Urinary bladder (tissue), 3 donors: ENCODE measurements at regions not wholly inside any gene's neighbourhood (a gene's known extent, or its start where the extent isn't known, plus 50 kb on each side); places are given as distances from the start of the nearest gene placed in this dataset.

Experiments used
- DNase-seq: peaks from one replicate; pipeline ENCODE4 v3.0.0-alpha.2; 2015; ENCODE audit errors: extremely low spot score
- H3K27ac ChIP-seq: one replicate; pipeline ENCODE4 v1.5.1; 2013; ENCODE audit warnings: low read depth, mild to moderate bottlenecking, moderate library complexity
- H3K36me3 ChIP-seq: one replicate; pipeline ENCODE4 v1.6.1; 2013; ENCODE audit warnings: mild to moderate bottlenecking, moderate library complexity; ENCODE audit not compliant: insufficient read depth
- H3K4me1 ChIP-seq: one replicate; pipeline ENCODE4 v1.6.1; 2013; ENCODE audit warnings: mild to moderate bottlenecking, moderate library complexity; ENCODE audit not compliant: insufficient read depth
- H3K4me3 ChIP-seq: one replicate; pipeline ENCODE4 v1.5.1; 2013; ENCODE audit warnings: low read depth, low read length
- WGBS: extraction: QIAGEN DNeasy Blood & Tissue Kit; methylation state at CpG from one replicate; pipeline ENCODE4 v1.1.7; 2013; 5-methylcytosine and 5-hydroxymethylcytosine counted together
- donor health status: healthy with polysubstance abuse.
- donor health status: healthy.

DNA sequence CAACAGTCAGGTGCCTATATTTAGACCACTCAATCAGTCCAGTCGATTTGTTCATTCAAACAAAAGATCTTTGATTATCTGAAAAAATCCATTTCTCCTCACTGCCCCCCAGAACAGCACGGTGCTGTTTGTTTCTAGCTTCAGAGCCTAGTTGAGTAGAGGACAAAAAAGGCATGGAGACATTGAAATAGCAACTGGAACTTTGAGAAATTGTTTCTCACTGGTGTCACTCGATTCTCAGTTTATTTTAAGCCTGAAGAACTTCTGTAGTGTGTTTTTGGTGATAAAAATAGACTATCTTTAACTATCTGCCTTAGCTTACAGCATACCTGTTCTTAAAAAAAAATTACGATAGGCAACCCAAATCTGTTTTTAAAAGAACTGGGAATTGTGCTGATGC, 67.1 kb downstream of the ARHGAP35 start:
- Histone ChIP-seq H3K27ac (no peak overlapping the region), H3K4me3 (no peak overlapping the region), H3K36me3 (no peaks in the 10 kb centered on the region), H3K4me1 (no peaks in the 10 kb centered on the region)
- no peak for DNase-seq
- 44% methylated on average over 4 of the region's 4 CpGs for WGBS

DNA sequence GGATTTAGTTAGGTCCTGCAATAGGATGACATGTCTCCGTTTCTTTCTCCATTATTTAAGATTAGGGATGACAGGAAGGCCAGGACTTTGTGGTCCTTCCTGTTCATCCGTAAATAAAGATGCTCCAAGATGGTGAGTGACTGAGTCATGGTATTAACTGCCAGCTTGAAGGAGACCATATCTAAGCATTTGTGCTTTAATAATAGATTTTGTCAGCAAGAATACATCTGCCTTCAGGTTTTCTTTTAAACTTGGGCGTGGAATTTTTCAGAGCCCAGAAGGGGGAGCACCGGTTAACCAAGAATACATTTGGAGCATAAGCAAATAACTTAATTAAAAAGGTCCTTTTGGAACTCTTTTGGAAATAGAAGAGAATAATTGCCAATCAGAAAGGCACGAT, 68.2 kb downstream of the ARHGAP35 start:
- Histone ChIP-seq H3K4me1 (no peaks in the 10 kb centered on the region), H3K4me3 (no peak overlapping the region), H3K36me3 (no peaks in the 10 kb centered on the region), H3K27ac (no peak overlapping the region)
- DNase-seq, result no peak
- WGBS, result 83% methylated on average over 5 of the region's 5 CpGs

DNA sequence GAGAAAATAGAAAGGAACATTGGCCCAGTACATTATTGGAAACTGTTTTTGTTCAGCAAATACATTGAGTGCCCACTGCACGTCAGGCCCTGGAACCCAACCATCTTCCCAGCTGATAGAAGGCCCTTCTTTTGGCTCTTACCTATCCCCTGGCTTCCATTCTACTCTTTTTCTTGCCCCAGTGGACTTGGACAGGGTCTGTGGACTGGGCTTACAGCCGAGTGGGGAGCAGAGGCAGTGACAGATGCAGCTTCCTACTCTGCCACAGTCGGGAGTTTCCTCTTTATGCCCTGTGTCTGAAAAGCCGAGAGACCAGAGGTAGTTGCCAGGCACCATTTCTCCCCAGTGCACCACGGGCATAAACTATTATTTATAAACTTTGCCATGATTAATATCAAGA, 70.4 kb downstream of the ARHGAP35 start:
- Histone ChIP-seq H3K4me1 (peaks cover 1% of the 10 kb centered on the region), H3K36me3 (no peaks in the 10 kb centered on the region), H3K27ac (no peak overlapping the region), H3K4me3 (no peak overlapping the region)
- 68% methylated on average over 5 of the region's 5 CpGs for WGBS
- DNase-seq, result no peak

DNA sequence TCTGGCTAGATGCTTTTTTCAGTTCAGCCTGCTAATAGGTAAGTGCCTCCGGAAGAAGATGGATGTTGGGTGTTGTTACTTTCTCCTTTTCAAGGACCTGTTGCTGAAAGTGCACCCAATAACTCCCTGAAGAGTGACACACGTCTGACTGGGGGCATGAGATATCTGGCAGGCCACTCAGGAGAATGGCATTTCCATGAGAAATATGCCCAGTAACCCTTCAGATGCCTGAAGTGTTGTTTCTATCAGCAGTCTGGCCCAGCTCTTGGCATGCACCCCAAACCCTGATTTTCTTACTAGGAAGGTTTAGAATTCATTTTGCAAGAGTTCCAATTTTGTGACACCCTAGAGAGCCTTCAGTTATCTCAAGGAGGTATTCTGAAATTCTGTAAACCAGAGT, 71.5 kb downstream of the ARHGAP35 start:
- no peak for DNase-seq
- Histone ChIP-seq H3K4me3 (no peak overlapping the region), H3K4me1 (peaks cover 1% of the 10 kb centered on the region), H3K27ac (no peak overlapping the region), H3K36me3 (no peaks in the 10 kb centered on the region)
- WGBS, result 61% methylated on average over 2 of the region's 2 CpGs

DNA sequence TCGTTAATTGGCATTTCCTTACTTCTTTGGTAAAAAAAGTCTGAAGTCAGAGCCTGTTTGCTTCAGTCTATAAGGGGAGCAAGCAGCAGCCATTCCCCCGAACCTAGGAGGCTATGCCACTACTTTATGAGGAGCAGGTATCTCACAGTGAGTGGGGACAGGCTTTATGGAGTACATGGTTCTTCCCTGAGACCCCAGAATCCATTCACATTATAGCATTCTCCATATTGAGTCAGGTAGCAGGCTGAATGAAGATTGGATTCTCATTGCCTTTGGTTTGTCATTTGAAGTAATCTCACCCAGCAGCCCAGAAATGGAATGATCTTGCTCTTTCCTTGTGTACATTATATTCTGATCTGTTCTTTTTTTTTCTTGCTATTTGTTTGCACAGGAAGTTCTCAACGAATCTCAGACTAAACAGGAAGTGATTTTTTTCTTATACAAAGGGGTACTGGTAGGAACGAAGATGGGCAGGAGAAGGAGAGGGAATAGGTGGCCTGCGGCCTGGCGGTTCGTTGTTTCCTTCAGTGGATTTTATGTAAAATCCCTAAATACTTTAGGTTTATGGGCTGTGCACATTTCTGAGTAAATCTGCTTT, 74.4 kb downstream of the ARHGAP35 start:
- peaks cover 1% of the 10 kb centered on the region for H3K4me1 ChIP-seq
- H3K4me3 ChIP-seq, result no peak overlapping the region
- H3K27ac ChIP-seq, result peak overlapping the region; percentile 72
- no peak for DNase-seq
- WGBS, result 64% methylated on average over 7 of the region's 7 CpGs
- H3K36me3 ChIP-seq, result no peaks in the 10 kb centered on the region

DNA sequence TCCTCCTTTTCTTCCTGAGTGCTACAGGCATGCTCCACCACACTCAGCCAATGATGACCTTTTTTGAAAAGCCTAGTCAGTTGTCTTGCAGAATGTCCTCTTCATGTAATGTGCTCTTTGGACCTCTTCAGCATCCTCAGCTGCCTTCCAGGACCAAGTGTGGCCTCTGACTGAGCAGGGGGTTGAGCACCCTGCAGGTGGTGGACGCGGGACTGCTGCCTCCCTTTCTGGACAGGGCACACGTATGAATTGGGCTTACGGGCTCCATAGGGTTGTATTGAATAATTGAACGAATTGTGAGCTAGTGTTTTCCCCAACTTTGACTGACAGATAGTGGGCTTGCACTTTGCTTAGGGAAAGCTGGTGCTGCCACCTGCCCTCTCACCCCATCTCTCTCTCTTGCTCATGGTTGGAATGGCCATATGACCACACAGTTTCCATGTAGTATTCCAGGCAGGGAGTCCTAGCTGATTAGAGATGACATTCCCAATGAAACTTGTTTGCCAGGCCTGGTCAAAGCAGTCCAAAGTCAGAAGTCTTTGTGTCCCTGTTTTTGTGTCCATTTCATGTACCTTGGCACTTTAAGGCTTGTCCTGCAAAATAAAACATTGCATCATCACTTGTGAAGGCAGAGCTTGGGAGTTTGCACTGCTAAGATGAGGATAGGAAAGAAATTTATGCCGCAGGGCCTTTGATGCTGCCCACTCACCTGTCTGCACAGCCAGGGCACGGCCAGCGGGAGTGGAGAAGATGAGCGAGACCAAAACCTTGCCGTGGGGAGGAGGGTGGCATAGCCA, 76.3 kb upstream of the NPAS1 start:
- Histone ChIP-seq H3K36me3 (no peaks in the 10 kb centered on the region), H3K4me1 (peaks cover 4% of the 10 kb centered on the region), H3K4me3 (no peak overlapping the region), H3K27ac (no peak overlapping the region)
- 93% methylated on average over 10 of the region's 10 CpGs for WGBS
- no peak for DNase-seq

DNA sequence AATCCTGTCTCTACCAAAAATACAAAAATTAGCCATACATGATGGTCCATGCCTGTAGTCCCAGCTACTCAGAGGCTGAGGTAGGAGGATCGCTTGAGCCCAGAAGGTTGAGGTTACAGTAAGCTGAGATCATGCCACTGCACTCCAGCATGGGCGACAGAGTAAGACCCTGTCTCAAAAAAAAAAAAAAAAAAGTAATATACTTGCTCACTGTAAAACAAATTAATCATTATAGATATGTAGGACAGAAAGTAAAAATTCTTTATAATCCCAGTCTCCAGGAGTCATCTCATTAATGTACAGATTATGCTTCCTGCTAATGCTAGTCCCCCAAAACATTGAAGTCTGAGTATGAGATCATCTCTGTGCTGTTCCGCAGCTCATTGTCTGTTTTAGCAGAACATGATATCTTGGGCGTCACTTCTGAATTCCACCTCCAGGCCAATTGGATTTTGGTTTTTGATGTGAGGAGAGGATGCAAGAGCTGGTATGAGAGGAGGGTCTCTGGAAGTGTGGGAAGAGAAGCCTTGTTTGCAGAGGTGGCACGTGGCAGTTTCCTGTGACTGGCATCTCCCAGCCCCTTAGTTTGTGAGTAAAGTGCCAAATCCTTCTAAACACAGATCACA, 75.4 kb upstream of the NPAS1 start:
- H3K36me3 ChIP-seq, result no peaks in the 10 kb centered on the region
- H3K4me3 ChIP-seq, result no peak overlapping the region
- 68% methylated on average over 5 of the region's 5 CpGs for WGBS
- DNase-seq, result no peak
- H3K4me1 ChIP-seq, result peaks cover 4% of the 10 kb centered on the region
- no peak overlapping the region for H3K27ac ChIP-seq

DNA sequence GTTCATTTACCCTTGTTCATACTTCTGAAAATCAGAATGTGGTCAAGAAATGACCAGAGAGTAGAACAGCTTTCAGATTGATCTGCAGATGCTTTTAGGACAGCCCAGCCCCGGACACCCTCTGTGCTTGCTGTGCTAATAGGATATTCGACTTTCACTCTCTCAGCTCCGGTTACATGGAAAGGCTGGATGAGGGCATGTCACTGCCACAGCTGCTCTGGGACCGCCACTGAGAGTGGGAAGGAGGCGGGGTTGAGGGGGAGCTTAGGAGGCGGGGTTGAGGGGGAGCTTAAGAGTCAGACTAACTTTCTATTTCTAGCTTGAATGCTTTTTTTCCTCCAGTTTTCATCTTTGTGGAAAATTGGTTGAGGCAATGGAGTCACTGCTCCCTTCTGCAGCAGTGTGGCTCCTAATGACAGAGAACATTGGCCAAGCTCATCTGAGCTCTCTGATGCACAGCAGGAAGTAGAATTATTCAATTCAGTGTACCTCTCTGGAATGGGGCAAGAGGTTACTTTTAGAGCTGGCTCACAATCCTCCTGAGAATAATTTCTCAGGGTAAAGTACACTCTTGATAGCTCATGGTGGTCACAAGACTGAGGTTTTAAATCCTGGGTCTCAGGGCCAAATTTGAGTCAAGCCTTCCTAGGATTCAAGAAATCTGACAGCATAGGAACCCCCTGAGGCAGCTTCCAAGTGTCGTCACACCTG, 74.6 kb upstream of the NPAS1 start:
- peak; percentile 36 for DNase-seq
- 27% methylated on average over 7 of the region's 7 CpGs for WGBS
- Histone ChIP-seq H3K4me3 (no peak overlapping the region), H3K36me3 (no peaks in the 10 kb centered on the region), H3K27ac (no peak overlapping the region), H3K4me1 (peaks cover 4% of the 10 kb centered on the region)

DNA sequence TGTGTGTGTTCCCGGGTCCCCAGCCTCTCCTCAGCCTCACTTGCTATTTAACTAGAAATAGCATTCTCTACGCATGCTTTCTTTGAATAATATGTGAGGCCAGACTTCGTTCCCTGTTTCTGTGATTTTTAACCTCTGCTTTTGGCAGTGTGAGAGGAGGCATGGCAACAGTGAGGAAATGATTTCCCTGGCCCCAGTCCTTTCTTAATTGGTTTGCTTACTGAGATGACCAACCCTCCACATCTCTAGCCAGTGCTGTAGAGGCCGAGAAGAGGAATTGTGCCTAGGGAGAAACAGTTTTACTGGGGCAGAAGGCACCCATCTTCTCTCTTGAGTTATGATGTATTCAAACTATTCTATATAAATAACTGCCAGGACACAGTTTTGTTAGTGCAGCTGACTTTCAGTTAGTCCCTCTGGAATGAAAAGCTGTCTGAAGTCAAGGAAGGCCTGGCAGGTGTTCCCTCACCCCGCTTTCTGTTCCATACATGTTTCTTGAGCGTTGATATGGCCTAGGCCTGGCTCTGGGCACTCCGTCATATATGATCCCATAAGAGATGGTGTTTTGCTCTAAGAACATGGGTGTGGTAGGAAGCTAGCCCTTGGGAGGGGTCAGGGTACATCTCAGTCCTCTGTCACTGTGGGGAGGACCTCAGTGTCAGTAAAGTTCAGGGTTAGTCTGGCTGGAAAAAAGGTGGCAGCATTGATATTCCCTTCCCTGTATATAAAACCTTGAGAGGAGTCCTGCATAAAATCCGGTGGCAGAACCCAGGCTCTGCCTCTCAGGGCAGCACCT, 73.7 kb upstream of the NPAS1 start:
- DNase-seq, result no peak

DNA sequence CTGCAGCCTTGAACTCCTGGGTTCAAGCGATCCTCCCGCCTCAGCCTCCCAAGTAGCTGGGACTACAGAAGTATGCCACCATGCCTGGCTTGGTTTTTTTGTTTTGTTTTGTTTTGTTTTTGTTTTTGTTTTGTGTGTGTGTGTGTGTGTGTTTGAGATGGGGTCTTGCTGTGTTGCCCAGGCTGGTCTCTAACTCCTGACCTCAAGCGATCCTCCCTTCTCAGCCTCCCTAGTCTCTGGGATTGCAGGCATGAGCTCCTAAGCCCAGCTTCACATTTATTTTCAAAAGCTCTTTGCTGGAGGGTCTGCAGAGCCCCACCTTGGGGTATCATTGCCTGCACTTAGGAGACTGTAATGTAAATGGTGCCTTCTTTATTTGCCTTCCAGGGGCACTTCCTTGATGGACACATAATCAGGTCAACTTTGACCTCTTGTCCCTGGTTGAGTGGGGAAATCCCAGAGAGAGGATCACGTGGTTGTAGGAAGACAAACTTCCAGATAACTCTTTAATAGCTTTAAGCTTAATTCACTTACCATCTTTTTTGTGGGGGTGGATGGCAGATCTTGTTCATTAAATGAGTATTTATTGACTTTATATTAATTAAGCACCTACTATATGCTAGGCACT, 72.9 kb upstream of the NPAS1 start:
- 90% methylated on average over 4 of the region's 4 CpGs for WGBS
- H3K4me3 ChIP-seq, result no peak overlapping the region
- H3K4me1 ChIP-seq, result peaks cover 4% of the 10 kb centered on the region
- no peak for DNase-seq
- no peaks in the 10 kb centered on the region for H3K36me3 ChIP-seq
- H3K27ac ChIP-seq, result no peak overlapping the region

More for the DNA sequence above, 73.7 kb upstream of the NPAS1 start:
- peaks cover 4% of the 10 kb centered on the region for H3K4me1 ChIP-seq
- H3K27ac ChIP-seq, result no peak overlapping the region
- no peaks in the 10 kb centered on the region for H3K36me3 ChIP-seq
- H3K4me3 ChIP-seq, result no peak overlapping the region
- WGBS, result 51% methylated on average over 8 of the region's 8 CpGs

DNA sequence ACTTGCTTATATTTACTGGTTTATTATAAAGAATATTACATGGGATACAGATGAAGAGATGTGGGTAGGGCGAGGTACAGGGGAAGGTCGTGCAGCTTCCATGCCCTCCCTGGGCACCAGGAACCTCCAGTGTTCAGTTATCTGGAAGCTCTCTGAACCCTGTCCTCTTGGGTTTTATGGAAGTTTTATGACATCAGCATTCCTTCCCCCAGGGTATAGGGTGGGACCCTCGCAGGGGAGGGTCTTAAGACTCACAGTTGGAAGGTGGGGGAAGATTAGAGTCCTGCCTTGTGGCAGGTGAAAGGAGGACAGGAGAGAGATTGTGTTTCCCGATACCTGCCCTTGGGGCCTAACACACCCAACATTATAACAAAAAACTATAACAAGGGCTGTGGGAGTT, 71.8 kb upstream of the NPAS1 start:
- Histone ChIP-seq H3K36me3 (no peaks in the 10 kb centered on the region), H3K4me3 (no peak overlapping the region), H3K4me1 (peaks cover 4% of the 10 kb centered on the region), H3K27ac (no peak overlapping the region)
- WGBS, result 91% methylated on average over 4 of the region's 4 CpGs
- DNase-seq, result no peak

DNA sequence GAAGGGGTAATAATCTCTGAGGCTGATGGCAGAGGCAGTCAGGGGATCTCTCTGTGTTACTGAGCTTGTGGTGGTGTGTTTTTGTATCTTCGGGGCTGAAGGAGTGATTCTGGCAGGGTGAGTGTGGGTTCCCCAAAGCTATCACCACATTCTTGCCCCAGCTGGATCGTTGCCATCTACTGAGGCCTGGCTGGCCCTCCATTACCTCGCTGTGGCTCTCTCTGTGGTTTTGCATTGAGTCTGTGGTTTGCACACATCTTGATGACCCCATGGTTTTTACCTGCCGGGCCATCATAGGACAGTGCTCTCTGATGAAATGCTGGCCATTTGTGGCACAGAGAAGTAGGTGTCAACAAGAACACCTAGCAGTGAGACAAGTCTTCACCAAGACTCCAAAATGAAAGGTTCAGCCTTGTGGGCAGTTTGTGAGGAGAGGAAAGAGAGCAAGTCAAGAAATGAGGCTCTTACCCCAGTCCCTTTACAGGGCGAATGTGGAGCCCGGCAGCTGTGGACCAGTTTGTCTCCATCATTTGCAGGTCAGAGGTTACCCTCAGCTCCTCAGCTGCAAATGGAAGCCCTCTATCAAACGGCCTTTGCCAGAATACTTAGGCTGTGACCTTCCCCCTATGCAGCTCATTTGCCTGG, 69.0 kb upstream of the NPAS1 start:
- peaks cover 1% of the 10 kb centered on the region for H3K4me1 ChIP-seq
- H3K27ac ChIP-seq, result no peak overlapping the region
- no peak for DNase-seq
- no peak overlapping the region for H3K4me3 ChIP-seq
- H3K36me3 ChIP-seq, result no peaks in the 10 kb centered on the region
- WGBS, result 69% methylated on average over 7 of the region's 7 CpGs
